GM23338 (cell line): ENCODE measurements at regions not wholly inside any gene's neighbourhood (a gene's known extent, or its start where the extent isn't known, plus 50 kb on each side); places are given as distances from the start of the nearest gene placed in this dataset.

Experiments
- ATAC-seq: fragments of 200-7000 bp; cut with Tn5 transposase; 3 replicates; pipeline ENCODE4 v1.9.1; 2020
- DNase-seq: peaks from one replicate; pipeline ENCODE4 v3.0.0-alpha.2; 2015; ENCODE audit warnings: low spot score
- H2AFZ ChIP-seq: fragments of 200-600 bp; sonication (generic); 2 replicates; pipeline ENCODE4 v1.8.0; 2016; ENCODE audit warnings: antibody characterized with exemption, mild to moderate bottlenecking, moderate library complexity
- H3F3A ChIP-seq: fragments of 200-600 bp; sonication (generic); replicated peaks from 2 replicates; pipeline ENCODE4 v1.8.0; 2017; ENCODE audit warnings: antibody characterized with exemption, mixed run types, low read depth
- H3K27ac ChIP-seq: fragments of 200-600 bp; sonication (generic); 2 replicates; pipeline ENCODE4 v1.6.1; 2016; ENCODE audit warnings: low read depth
- H3K27me3 ChIP-seq: fragments of 200-600 bp; sonication (generic); 2 replicates; pipeline ENCODE4 v1.8.0; 2016; ENCODE audit warnings: mild to moderate bottlenecking, mixed run types, moderate library complexity; ENCODE audit not compliant: insufficient read depth
- H3K36me3 ChIP-seq: fragments of 200-600 bp; sonication (generic); 2 replicates; pipeline ENCODE4 v1.8.0; 2016; ENCODE audit warnings: mild to moderate bottlenecking; ENCODE audit not compliant: insufficient read depth
- H3K4me1 ChIP-seq: fragments of 200-600 bp; sonication (generic); 2 replicates; pipeline ENCODE4 v1.8.0; 2016; ENCODE audit warnings: mild to moderate bottlenecking, moderate library complexity; ENCODE audit not compliant: insufficient read depth
- H3K4me2 ChIP-seq: fragments of 200-600 bp; sonication (generic); 2 replicates; pipeline ENCODE4 v1.7.1; 2017; ENCODE audit warnings: mixed run types
- H3K4me3 ChIP-seq: fragments of 200-600 bp; sonication (generic); 2 replicates; pipeline ENCODE4 v1.6.1; 2016; ENCODE audit warnings: mixed run types
- H3K79me2 ChIP-seq: fragments of 200-600 bp; sonication (generic); replicated peaks from 2 replicates; pipeline ENCODE4 v1.8.0; 2017; ENCODE audit warnings: mild to moderate bottlenecking; ENCODE audit not compliant: insufficient read depth
- H3K9me2 ChIP-seq: fragments of 200-600 bp; sonication (generic); 2 replicates; pipeline ENCODE4 v1.8.0; 2017; ENCODE audit not compliant: insufficient read depth
- H4K20me1 ChIP-seq: fragments of 200-600 bp; sonication (generic); replicated peaks from 2 replicates; pipeline ENCODE4 v1.8.0; 2017; ENCODE audit warnings: mild to moderate bottlenecking; ENCODE audit not compliant: insufficient read depth
- H3K27ac Mint-ChIP-seq: 2 replicates; pipeline ENCODE4 v1.8.0; 2020; ENCODE audit warnings: inconsistent platforms, mild to moderate bottlenecking, moderate library complexity, mixed read lengths
- H3K27me3 Mint-ChIP-seq: 3 replicates; pipeline ENCODE4 v1.8.0; 2022; ENCODE audit warnings: low read depth, mild to moderate bottlenecking, moderate library complexity, mixed read lengths, inconsistent platforms; ENCODE audit not compliant: insufficient read depth, poor library complexity
- H3K36me3 Mint-ChIP-seq: 3 replicates; pipeline ENCODE4 v1.8.0; 2021; ENCODE audit warnings: low read depth, mild to moderate bottlenecking, inconsistent platforms, moderate library complexity, mixed read lengths
- H3K4me1 Mint-ChIP-seq: 3 replicates; pipeline ENCODE4 v1.8.0; 2020; ENCODE audit warnings: mild to moderate bottlenecking, inconsistent platforms, mixed read lengths
- H3K4me3 Mint-ChIP-seq: 3 replicates; pipeline ENCODE4 v1.8.0; 2021; ENCODE audit warnings: moderate library complexity, mild to moderate bottlenecking, inconsistent platforms, mixed read lengths
- H3K9me3 Mint-ChIP-seq: 3 replicates; pipeline ENCODE4 v1.8.0; 2020; ENCODE audit warnings: moderate library complexity, mild to moderate bottlenecking, inconsistent platforms, mixed read lengths
- CREB1 ChIP-seq: fragments of 250-450 bp; sonication (Bioruptor Pico); IDR thresholded peaks from 2 replicates; pipeline ENCODE4 v1.5.0; 2020; ENCODE audit warnings: low read depth, mild to moderate bottlenecking, moderate library complexity
- EZH2 ChIP-seq: fragments of 200-600 bp; sonication (generic); IDR thresholded peaks from one replicate; pipeline ENCODE4 v1.8.0; 2017; ENCODE audit warnings: antibody characterized with exemption, mild to moderate bottlenecking, low read depth; ENCODE audit not compliant: unreplicated experiment
- EZH2phosphoT487 ChIP-seq: fragments of 200-600 bp; sonication (generic); IDR thresholded peaks from one replicate; pipeline ENCODE4 v1.8.1; 2018; ENCODE audit warnings: antibody characterized with exemption; ENCODE audit not compliant: unreplicated experiment
- NANOG ChIP-seq: IDR thresholded peaks from 2 replicates; pipeline ENCODE4 v1.6.1; 2016; ENCODE audit warnings: antibody characterized with exemption, borderline replicate concordance
- POLR2AphosphoS5 ChIP-seq: IDR thresholded peaks from 2 replicates; pipeline ENCODE4 v1.6.1; 2016; ENCODE audit warnings: antibody characterized with exemption, low read depth
- REST ChIP-seq: IDR thresholded peaks from one replicate; pipeline ENCODE4 v1.6.1; 2018; ENCODE audit warnings: antibody characterized with exemption; ENCODE audit not compliant: unreplicated experiment
- STAT1 ChIP-seq: IDR thresholded peaks from one replicate; pipeline ENCODE4 v1.6.1; 2016; ENCODE audit warnings: antibody characterized with exemption; ENCODE audit not compliant: unreplicated experiment
- ZNF331 ChIP-seq: fragments of 250-450 bp; sonication (Bioruptor Pico); IDR thresholded peaks from 2 replicates; pipeline ENCODE4 v1.5.0; 2020; ENCODE audit warnings: low read depth, mild to moderate bottlenecking, moderate library complexity
- TF ChIP-seq, protein P1 (sequence below): IDR thresholded peaks from 2 replicates; pipeline ENCODE4 v1.6.1; 2016; ENCODE audit warnings: antibody characterized with exemption
- TF ChIP-seq, protein P2 (sequence below), 2 experiments: fragments of 200-600 bp in 1 of 2; sonication (generic) in 1 of 2; conservative IDR thresholded peaks; 2 replicates each; pipeline versions ENCODE4 v1.5.1 to v1.6.1; 2016 to 2017; ENCODE audit warnings: antibody characterized with exemption in 2 of 2, low read depth in 2 of 2, mild to moderate bottlenecking in 2 of 2, moderate library complexity in 1 of 2

DNA sequence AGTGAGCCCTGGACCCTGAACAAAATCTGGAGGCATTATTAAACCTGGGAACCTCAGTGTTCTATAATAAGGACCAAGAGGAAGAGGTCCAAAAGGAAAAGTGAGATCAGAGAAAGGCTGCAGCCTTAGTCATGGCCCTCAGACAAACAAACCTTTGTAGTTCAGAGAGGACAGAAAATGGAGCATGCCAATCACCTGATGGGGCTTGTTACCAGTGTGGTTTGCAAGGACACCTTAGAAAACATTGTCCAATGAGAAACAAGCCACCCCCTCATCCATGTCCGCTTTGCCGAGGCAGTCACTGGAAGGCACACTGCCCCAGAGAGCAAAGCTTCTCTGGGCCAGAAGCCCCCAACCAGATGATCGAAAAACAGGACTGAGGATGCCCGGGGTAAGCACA lies 254.8 kb downstream of the CDH10 start:
- Histone ChIP-seq H3K4me3 (no peak overlapping the region), H3K4me2 (no peak overlapping the region), H3F3A (no peaks in the 10 kb centered on the region), H3K4me1 (no peaks in the 10 kb centered on the region), H2AFZ (no peak overlapping the region), H4K20me1 (no peaks in the 10 kb centered on the region), H3K79me2 (no peaks in the 10 kb centered on the region), H3K9me2 (no peaks in the 10 kb centered on the region), H3K27ac (no peak overlapping the region), H3K27me3 (no peaks in the 10 kb centered on the region), H3K36me3 (no peaks in the 10 kb centered on the region)
- TF ChIP-seq, protein P1, sequence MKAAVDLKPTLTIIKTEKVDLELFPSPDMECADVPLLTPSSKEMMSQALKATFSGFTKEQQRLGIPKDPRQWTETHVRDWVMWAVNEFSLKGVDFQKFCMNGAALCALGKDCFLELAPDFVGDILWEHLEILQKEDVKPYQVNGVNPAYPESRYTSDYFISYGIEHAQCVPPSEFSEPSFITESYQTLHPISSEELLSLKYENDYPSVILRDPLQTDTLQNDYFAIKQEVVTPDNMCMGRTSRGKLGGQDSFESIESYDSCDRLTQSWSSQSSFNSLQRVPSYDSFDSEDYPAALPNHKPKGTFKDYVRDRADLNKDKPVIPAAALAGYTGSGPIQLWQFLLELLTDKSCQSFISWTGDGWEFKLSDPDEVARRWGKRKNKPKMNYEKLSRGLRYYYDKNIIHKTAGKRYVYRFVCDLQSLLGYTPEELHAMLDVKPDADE = no peak
- TF ChIP-seq ZNF331 (CRISPR knock-in tag) = no peak
- no peak for TF ChIP-seq STAT1
- H3K9me3 Mint-ChIP-seq = peaks cover 15% of the 10 kb centered on the region
- no peak overlapping the region for H3K4me3 Mint-ChIP-seq
- H3K27ac Mint-ChIP-seq = no peak overlapping the region
- DNase-seq (no peak), ATAC-seq (no peak)
- no peaks in the 10 kb centered on the region for H3K4me1 Mint-ChIP-seq
- H3K27me3 Mint-ChIP-seq = peaks cover 3% of the 10 kb centered on the region
- H3K36me3 Mint-ChIP-seq = peaks cover 9% of the 10 kb centered on the region

GRCh38 chr5:24391816-24392215 lies 253.0 kb downstream of the CDH10 start:
- Mint-ChIP-seq H3K27me3 (peaks cover 3% of the 10 kb centered on the region), H3K9me3 (peaks cover 18% of the 10 kb centered on the region), H3K4me1 (no peaks in the 10 kb centered on the region), H3K4me3 (no peak overlapping the region), H3K27ac (no peak overlapping the region), H3K36me3 (peaks cover 12% of the 10 kb centered on the region)
- Histone ChIP-seq H3K4me1 (no peaks in the 10 kb centered on the region), H3F3A (no peaks in the 10 kb centered on the region), H3K36me3 (no peaks in the 10 kb centered on the region), H3K9me2 (no peaks in the 10 kb centered on the region), H3K79me2 (no peaks in the 10 kb centered on the region), H3K27ac (no peak overlapping the region), H3K4me3 (no peak overlapping the region), H3K4me2 (no peak overlapping the region), H2AFZ (no peak overlapping the region), H4K20me1 (no peaks in the 10 kb centered on the region), H3K27me3 (no peaks in the 10 kb centered on the region)
- DNase-seq = no peak
- ATAC-seq = no peak
- no peak for TF ChIP-seq STAT1
- no peak for TF ChIP-seq CREB1 (CRISPR knock-in tag)
- no peak for TF ChIP-seq ZNF331 (CRISPR knock-in tag)
- no peak for TF ChIP-seq NANOG
- TF ChIP-seq, protein P2, sequence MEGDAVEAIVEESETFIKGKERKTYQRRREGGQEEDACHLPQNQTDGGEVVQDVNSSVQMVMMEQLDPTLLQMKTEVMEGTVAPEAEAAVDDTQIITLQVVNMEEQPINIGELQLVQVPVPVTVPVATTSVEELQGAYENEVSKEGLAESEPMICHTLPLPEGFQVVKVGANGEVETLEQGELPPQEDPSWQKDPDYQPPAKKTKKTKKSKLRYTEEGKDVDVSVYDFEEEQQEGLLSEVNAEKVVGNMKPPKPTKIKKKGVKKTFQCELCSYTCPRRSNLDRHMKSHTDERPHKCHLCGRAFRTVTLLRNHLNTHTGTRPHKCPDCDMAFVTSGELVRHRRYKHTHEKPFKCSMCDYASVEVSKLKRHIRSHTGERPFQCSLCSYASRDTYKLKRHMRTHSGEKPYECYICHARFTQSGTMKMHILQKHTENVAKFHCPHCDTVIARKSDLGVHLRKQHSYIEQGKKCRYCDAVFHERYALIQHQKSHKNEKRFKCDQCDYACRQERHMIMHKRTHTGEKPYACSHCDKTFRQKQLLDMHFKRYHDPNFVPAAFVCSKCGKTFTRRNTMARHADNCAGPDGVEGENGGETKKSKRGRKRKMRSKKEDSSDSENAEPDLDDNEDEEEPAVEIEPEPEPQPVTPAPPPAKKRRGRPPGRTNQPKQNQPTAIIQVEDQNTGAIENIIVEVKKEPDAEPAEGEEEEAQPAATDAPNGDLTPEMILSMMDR (conservative IDR thresholded peaks at IDR 0.05; ENCODE audit: low read depth in 2 of 2) = no peak

- Histone ChIP-seq H3K4me3 (no peak overlapping the region), H3K36me3 (peaks cover 2% of the 10 kb centered on the region; the same call in 1 of the 2 replicates), H3K4me2 (no peak overlapping the region), H4K20me1 (no peaks in the 10 kb centered on the region), H3K79me2 (no peaks in the 10 kb centered on the region), H3K27ac (no peak overlapping the region), H3K9me2 (no peaks in the 10 kb centered on the region), H3F3A (no peaks in the 10 kb centered on the region), H3K4me1 (no peaks in the 10 kb centered on the region), H2AFZ (no peak overlapping the region), H3K27me3 (no peaks in the 10 kb centered on the region)
- Mint-ChIP-seq H3K27me3 (peaks cover 2% of the 10 kb centered on the region), H3K4me3 (no peak overlapping the region), H3K4me1 (no peaks in the 10 kb centered on the region), H3K27ac (no peak overlapping the region), H3K36me3 (peaks cover 18% of the 10 kb centered on the region; the same call in 2 of the 3 replicates), H3K9me3 (peaks cover 22% of the 10 kb centered on the region)
- ATAC-seq = no peak
- no peak for DNase-seq
- TF ChIP-seq EZH2 (no peak), CREB1 (CRISPR knock-in tag) (no peak), EZH2phosphoT487 (no peak), REST (no peak), NANOG (no peak), POLR2AphosphoS5 (no peak)
Measured at GRCh38 chr5:24397601-24398000, 247.2 kb downstream of the CDH10 start.
